GM12891 (cell line): ENCODE measurements at regions not wholly inside any gene's neighbourhood (a gene's known extent, or its start where the extent isn't known, plus 50 kb on each side); places are given as distances from the start of the nearest gene placed in this dataset.

ENCODE experiments used
- PAX5 ChIP-seq: IDR thresholded peaks from 2 replicates; pipeline ENCODE4 v1.6.1; 2011; ENCODE audit warnings: low read length, moderate library complexity, mild to moderate bottlenecking; ENCODE audit not compliant: insufficient read depth, severe bottlenecking
- POLR2A ChIP-seq: IDR thresholded peaks from 2 replicates; pipeline ENCODE4 v1.6.1; 2011; ENCODE audit warnings: low read depth, low read length, control low read depth
- POLR2AphosphoS5 ChIP-seq: IDR thresholded peaks from 2 replicates; pipeline ENCODE4 v1.6.1; 2011; ENCODE audit warnings: low read depth, low read length, control low read depth
- SPI1 ChIP-seq: IDR thresholded peaks from 2 replicates; pipeline ENCODE4 v1.6.1; 2011; ENCODE audit warnings: low read depth, low read length, control low read depth
- TAF1 ChIP-seq: IDR thresholded peaks from 2 replicates; pipeline ENCODE4 v1.6.1; 2011; ENCODE audit warnings: low read depth, low read length, control low read depth

DNA sequence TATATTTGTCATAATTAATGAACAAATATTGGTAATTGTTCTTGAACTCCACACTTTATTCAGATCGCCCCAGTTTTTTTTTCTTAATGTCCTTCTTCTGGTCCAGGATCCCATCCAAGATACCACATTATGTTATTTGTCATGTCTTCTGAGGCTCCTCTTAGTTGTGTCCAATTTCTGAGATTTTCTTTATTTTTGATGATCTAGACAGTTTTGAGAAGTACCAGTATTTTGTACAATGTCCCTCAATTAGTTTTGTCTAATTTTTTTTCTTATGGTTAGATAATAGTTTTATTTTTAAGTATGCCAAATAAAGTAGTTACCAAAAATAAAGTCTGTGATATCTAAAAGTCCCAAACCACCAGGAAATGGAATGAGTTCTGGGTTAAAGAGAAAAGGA lies 440.8 kb upstream of the ATP2B1 start:
- TF ChIP-seq POLR2AphosphoS5 (no peak), POLR2A (no peak), TAF1 (no peak), SPI1 (no peak), PAX5 (no peak)
